ENCODE measurements at regions not wholly inside any gene's neighbourhood (a gene's known extent, or its start where the extent isn't known, plus 50 kb on each side); places are given as distances from the start of the nearest gene placed in this dataset.
A peak's percentile ranks its signal among the peaks of the same experiment; 100 is the strongest.

DNA sequence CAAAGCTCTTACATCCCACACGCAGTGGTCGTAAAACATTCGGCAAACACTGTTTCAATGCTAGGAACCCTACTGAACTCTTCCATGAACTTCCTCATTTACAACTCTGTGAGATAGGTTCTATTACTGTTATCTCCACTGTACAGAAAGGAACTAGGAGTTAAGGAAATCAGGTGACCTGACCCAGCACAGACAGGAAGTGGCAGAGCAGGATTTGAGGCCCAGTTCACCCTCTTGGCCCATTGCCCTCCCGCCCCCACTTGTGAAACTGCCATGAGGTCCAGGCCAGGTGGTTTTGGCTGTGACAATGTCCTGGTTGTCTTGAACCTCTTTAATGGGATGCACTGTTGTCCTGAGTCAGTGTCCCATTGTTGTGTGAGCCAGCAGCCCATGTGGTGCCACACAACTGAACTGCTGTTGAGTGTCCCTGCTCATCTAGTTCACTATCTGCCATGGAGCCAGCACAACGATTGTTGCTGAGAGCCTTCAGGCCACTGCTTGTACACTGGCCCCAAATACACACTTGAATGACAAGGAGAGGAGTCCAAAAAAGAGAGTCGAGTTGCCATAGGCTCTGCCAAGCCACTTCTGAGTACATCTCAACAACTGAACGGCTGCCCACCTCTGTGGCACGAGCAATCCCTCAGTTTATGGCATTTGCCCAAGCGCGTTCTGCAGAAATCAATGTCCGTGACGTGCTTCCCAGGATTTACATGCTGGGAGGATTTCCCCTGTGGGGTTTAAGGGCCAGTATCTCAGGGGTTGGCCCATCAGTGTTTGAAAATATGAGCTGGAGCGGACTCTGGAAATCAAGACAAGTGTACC, 484.6 kb downstream of the TSHZ3 start:
- H3K4me3 Mint-ChIP-seq = no peak overlapping the region
- H3K36me3 Mint-ChIP-seq (ENCODE audit: low read depth) = no peaks in the 10 kb centered on the region
- no peak for TF ChIP-seq CTCF (IDR thresholded peaks at IDR 0.05)
- peaks cover 25% of the 10 kb centered on the region for H3K9me3 Mint-ChIP-seq
- peaks cover 3% of the 10 kb centered on the region for H3K27me3 Mint-ChIP-seq (ENCODE audit: low read depth, poor library complexity)
- H3K4me1 Mint-ChIP-seq = peaks cover 41% of the 10 kb centered on the region
- peak overlapping the region; percentile 27 for H3K27ac Mint-ChIP-seq
- no peak for DNase-seq

- DNase-seq = no peak
- Mint-ChIP-seq H3K4me3 (peak overlapping the region; percentile 4), H3K9me3 (peaks cover 21% of the 10 kb centered on the region), H3K4me1 (peaks cover 57% of the 10 kb centered on the region), H3K27ac (no peak overlapping the region), H3K36me3 (ENCODE audit: low read depth) (no peaks in the 10 kb centered on the region), H3K27me3 (ENCODE audit: low read depth, poor library complexity) (peaks cover 8% of the 10 kb centered on the region)
- TF ChIP-seq CTCF (IDR thresholded peaks at IDR 0.05) = no peak
Measured at GRCh38 chr19:30862876-30863275, 486.4 kb downstream of the TSHZ3 start.

DNA sequence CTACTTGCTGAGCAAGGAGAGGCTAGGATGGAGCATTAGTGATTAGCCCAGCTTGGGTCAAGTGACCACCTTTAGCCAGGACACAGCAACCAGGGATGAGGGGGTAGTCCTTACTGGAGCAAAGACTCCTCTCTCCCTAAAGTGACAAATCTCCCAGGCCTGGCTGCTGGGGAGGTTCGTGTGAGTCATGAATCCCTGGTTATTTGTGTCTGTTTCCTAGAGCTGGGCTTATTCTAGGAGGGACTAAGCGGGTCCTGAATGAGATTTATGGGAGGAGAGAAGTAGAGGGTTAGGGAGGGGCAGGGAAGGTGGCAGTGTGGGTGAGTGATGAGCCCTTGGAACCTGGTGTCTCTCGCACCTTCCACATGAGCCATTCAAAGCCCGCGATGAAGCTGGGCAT, 487.3 kb downstream of the TSHZ3 start:
- peaks cover 64% of the 10 kb centered on the region for H3K4me1 Mint-ChIP-seq
- no peaks in the 10 kb centered on the region for H3K36me3 Mint-ChIP-seq (ENCODE audit: low read depth)
- DNase-seq = no peak
- peaks cover 12% of the 10 kb centered on the region for H3K9me3 Mint-ChIP-seq
- H3K27me3 Mint-ChIP-seq (ENCODE audit: low read depth, poor library complexity) = peaks cover 8% of the 10 kb centered on the region
- TF ChIP-seq CTCF (IDR thresholded peaks at IDR 0.05) = no peak
- H3K4me3 Mint-ChIP-seq = no peak overlapping the region
- peak overlapping the region; percentile 4 for H3K27ac Mint-ChIP-seq

- Mint-ChIP-seq H3K4me3 (no peak overlapping the region), H3K27ac (no peak overlapping the region), H3K9me3 (no peaks in the 10 kb centered on the region), H3K36me3 (ENCODE audit: low read depth) (no peaks in the 10 kb centered on the region), H3K27me3 (ENCODE audit: low read depth, poor library complexity) (peaks cover 5% of the 10 kb centered on the region), H3K4me1 (peaks cover 84% of the 10 kb centered on the region)
- no peak for DNase-seq
- no peak for TF ChIP-seq CTCF (IDR thresholded peaks at IDR 0.05)
Measured at GRCh38 chr19:30857966-30858490, 485.8 kb downstream of the ZNF536 start.

DNA sequence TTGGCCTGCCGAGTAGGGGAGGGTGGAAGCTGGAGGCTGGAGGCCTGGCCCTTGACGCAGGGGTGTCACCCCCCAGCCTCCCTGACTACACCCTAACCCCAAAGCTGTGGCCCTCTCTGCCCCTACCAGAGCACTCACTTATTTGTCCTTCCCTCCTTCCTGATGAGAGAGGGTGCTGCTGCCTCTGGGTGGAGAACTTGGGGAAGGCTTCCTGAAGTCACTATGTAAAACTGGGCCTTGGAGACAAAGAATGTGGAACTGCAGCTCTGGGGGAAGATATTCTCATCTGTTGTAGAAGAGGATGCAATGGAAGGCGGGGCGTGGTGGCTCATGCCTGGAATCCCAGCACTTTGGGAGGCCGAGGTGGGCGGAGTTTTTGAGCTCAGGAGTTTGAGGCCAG, 485.2 kb downstream of the ZNF536 start:
- Mint-ChIP-seq H3K27me3 (ENCODE audit: low read depth, poor library complexity) (peaks cover 5% of the 10 kb centered on the region), H3K9me3 (no peaks in the 10 kb centered on the region), H3K4me1 (peaks cover 84% of the 10 kb centered on the region), H3K36me3 (ENCODE audit: low read depth) (no peaks in the 10 kb centered on the region), H3K27ac (no peak overlapping the region), H3K4me3 (no peak overlapping the region)
- no peak for TF ChIP-seq CTCF (IDR thresholded peaks at IDR 0.05)
- DNase-seq = no peak

DNA sequence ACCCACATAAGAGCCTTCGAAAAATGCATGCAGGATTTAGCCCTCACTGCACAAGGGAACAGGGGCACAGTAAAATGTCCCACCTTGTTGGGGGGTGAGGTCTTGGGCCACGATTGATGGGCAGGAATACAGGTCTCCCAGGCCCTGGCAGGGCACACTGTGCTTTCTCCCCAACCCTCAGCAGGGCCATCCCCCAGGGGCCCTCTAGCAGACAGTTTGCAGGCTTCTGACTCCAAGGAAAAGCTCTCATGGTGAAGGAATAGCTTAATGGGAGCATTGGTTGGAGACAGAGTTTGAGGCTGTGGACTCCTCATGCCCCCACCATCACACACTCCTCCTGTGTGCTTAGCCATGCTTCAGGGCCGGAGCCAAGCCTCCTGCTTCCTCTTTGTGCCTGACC, 484.6 kb downstream of the ZNF536 start:
- Mint-ChIP-seq H3K9me3 (no peaks in the 10 kb centered on the region), H3K27me3 (ENCODE audit: low read depth, poor library complexity) (peaks cover 5% of the 10 kb centered on the region), H3K36me3 (ENCODE audit: low read depth) (no peaks in the 10 kb centered on the region), H3K27ac (no peak overlapping the region), H3K4me1 (peaks cover 84% of the 10 kb centered on the region), H3K4me3 (no peak overlapping the region)
- DNase-seq = no peak
- TF ChIP-seq CTCF (IDR thresholded peaks at IDR 0.05) = no peak

All from nephron progenitor cell (in vitro differentiated cells).